Liver (tissue), 3 donors: ENCODE measurements at regions not wholly inside any gene's neighbourhood (a gene's known extent, or its start where the extent isn't known, plus 50 kb on each side); places are given as distances from the start of the nearest gene placed in this dataset.

Experiments
- EGR1 ChIP-seq, 2 donors: IDR thresholded peaks; 2 replicates each; pipeline ENCODE4 v1.6.1; 2016 to 2018; ENCODE audit warnings: antibody characterized with exemption in 2 of 2, low read depth in 2 of 2
- FOXA2 ChIP-seq: IDR thresholded peaks from 2 replicates; pipeline ENCODE4 v1.6.1; 2016; ENCODE audit warnings: antibody characterized with exemption
- HNF4G ChIP-seq: IDR thresholded peaks from 2 replicates; pipeline ENCODE4 v1.6.1; 2016; ENCODE audit warnings: antibody characterized with exemption
- JUND ChIP-seq, 2 donors: IDR thresholded peaks; 2 replicates each; pipeline ENCODE4 v1.6.1; 2016; ENCODE audit warnings: antibody characterized with exemption in 2 of 2
- MAX ChIP-seq: IDR thresholded peaks from 2 replicates; pipeline ENCODE4 v1.6.1; 2016; ENCODE audit warnings: antibody characterized with exemption
- RAD21 ChIP-seq, 2 donors: IDR thresholded peaks; 2 replicates each; pipeline ENCODE4 v1.6.1; 2016; ENCODE audit warnings: antibody characterized with exemption in 2 of 2, mild to moderate bottlenecking in 2 of 2
- TAF1 ChIP-seq: conservative IDR thresholded peaks from 2 replicates; pipeline ENCODE4 v1.6.1; 2016; ENCODE audit warnings: antibody characterized with exemption, mild to moderate bottlenecking
- YY1 ChIP-seq: IDR thresholded peaks from 2 replicates; pipeline ENCODE4 v1.6.1; 2016; ENCODE audit warnings: antibody characterized with exemption, mild to moderate bottlenecking
- TF ChIP-seq, protein P1 (sequence below): fragments of 150-350 bp; IDR thresholded peaks from 2 replicates; pipeline ENCODE4 v1.5.1; 2017; ENCODE audit warnings: improper control_type of control experiment, low read depth, low read length; ENCODE audit not compliant: missing input control
- TF ChIP-seq, protein P2 (sequence below): IDR thresholded peaks from 2 replicates; pipeline ENCODE4 v1.6.1; 2016; ENCODE audit warnings: antibody characterized with exemption
- TF ChIP-seq, protein P3 (sequence below): IDR thresholded peaks from 2 replicates; pipeline ENCODE4 v1.6.1; 2016; ENCODE audit warnings: antibody characterized with exemption
- donor health status: healthy.
- donor health status: healthy.

DNA sequence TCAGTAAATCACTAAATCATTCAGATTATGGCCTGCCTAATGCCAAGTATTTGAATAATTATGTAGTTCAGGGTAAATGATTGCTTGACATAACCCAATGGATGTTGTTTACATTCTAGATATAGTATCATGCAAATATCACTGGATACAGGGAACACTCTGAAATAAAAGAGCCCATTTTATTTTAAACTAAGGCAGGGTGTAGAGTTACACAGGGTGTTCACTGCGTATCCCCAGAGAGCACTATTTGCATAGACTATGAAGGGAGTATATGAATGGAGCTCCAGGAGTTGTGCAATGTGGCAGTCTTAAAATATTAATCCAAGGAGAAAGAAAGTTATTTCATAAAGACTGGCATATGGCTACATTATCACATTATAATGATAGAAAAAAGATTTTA is 701.1 kb upstream of the KLHL29 start:
- TF ChIP-seq JUND (IDR thresholded peaks at IDR 0.05) (no peak), YY1 (no peak), FOXA2 (no peak), RAD21 (IDR thresholded peaks at IDR 0.05) (no peak), TAF1 (no peak), HNF4G (no peak), MAX (no peak), EGR1 (IDR thresholded peaks at IDR 0.05; ENCODE audit: low read depth in 2 of 2) (no peak)
- TF ChIP-seq, protein P1, sequence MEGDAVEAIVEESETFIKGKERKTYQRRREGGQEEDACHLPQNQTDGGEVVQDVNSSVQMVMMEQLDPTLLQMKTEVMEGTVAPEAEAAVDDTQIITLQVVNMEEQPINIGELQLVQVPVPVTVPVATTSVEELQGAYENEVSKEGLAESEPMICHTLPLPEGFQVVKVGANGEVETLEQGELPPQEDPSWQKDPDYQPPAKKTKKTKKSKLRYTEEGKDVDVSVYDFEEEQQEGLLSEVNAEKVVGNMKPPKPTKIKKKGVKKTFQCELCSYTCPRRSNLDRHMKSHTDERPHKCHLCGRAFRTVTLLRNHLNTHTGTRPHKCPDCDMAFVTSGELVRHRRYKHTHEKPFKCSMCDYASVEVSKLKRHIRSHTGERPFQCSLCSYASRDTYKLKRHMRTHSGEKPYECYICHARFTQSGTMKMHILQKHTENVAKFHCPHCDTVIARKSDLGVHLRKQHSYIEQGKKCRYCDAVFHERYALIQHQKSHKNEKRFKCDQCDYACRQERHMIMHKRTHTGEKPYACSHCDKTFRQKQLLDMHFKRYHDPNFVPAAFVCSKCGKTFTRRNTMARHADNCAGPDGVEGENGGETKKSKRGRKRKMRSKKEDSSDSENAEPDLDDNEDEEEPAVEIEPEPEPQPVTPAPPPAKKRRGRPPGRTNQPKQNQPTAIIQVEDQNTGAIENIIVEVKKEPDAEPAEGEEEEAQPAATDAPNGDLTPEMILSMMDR: no peak
- TF ChIP-seq, protein P2, sequence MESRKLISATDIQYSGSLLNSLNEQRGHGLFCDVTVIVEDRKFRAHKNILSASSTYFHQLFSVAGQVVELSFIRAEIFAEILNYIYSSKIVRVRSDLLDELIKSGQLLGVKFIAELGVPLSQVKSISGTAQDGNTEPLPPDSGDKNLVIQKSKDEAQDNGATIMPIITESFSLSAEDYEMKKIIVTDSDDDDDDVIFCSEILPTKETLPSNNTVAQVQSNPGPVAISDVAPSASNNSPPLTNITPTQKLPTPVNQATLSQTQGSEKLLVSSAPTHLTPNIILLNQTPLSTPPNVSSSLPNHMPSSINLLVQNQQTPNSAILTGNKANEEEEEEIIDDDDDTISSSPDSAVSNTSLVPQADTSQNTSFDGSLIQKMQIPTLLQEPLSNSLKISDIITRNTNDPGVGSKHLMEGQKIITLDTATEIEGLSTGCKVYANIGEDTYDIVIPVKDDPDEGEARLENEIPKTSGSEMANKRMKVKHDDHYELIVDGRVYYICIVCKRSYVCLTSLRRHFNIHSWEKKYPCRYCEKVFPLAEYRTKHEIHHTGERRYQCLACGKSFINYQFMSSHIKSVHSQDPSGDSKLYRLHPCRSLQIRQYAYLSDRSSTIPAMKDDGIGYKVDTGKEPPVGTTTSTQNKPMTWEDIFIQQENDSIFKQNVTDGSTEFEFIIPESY: no peak
- TF ChIP-seq, protein P3, sequence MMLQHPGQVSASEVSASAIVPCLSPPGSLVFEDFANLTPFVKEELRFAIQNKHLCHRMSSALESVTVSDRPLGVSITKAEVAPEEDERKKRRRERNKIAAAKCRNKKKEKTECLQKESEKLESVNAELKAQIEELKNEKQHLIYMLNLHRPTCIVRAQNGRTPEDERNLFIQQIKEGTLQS: no peak
